Osteoblast (primary cell): ENCODE measurements at regions not wholly inside any gene's neighbourhood (a gene's known extent, or its start where the extent isn't known, plus 50 kb on each side); places are given as distances from the start of the nearest gene placed in this dataset.

Experiments used
- DNase-seq: peaks from one replicate; pipeline ENCODE4 v3.0.0; 2011; ENCODE audit warnings: low spot score, mixed read lengths; ENCODE audit not compliant: insufficient read length; ENCODE audit errors: missing footprints
- H2AFZ ChIP-seq: 2 replicates; pipeline ENCODE4 v1.6.0; 2011; ENCODE audit warnings: mild to moderate bottlenecking, low read length
- H3K27ac ChIP-seq: 2 replicates; pipeline ENCODE4 v1.5.1; 2011; ENCODE audit warnings: mild to moderate bottlenecking, low read depth, low read length, moderate library complexity
- H3K27me3 ChIP-seq: 2 replicates; pipeline ENCODE4 v1.6.0; 2012; ENCODE audit warnings: mild to moderate bottlenecking, control low read depth, inconsistent platforms, low read length, moderate library complexity; ENCODE audit not compliant: insufficient read depth
- H3K36me3 ChIP-seq: 2 replicates; pipeline ENCODE4 v1.5.1; 2011; ENCODE audit warnings: mild to moderate bottlenecking, low read length, control low read depth, moderate library complexity; ENCODE audit not compliant: insufficient read depth
- H3K4me1 ChIP-seq: 2 replicates; pipeline ENCODE4 v1.5.1; 2011; ENCODE audit warnings: mild to moderate bottlenecking, low read length, control low read depth, moderate library complexity; ENCODE audit not compliant: insufficient read depth
- H3K4me2 ChIP-seq: 2 replicates; pipeline ENCODE4 v1.6.0; 2011; ENCODE audit warnings: mild to moderate bottlenecking, low read length; ENCODE audit not compliant: insufficient read depth
- H3K4me3 ChIP-seq: fragments of 200-600 bp; sonication (generic); 3 replicates; pipeline ENCODE4 v1.5.1; 2012; ENCODE audit warnings: mild to moderate bottlenecking, low read length, inconsistent platforms; ENCODE audit not compliant: insufficient read depth
- H3K79me2 ChIP-seq: 2 replicates; pipeline ENCODE4 v1.6.0; 2012; ENCODE audit warnings: mild to moderate bottlenecking, low read length, control low read depth, inconsistent platforms; ENCODE audit not compliant: insufficient read depth
- H3K9me3 ChIP-seq: 2 replicates; pipeline ENCODE4 v1.5.1; 2011; ENCODE audit warnings: low read depth, low read length, control low read depth
- H4K20me1 ChIP-seq: 2 replicates; pipeline ENCODE4 v1.6.0; 2012; ENCODE audit warnings: mild to moderate bottlenecking, low read length, control low read depth; ENCODE audit not compliant: insufficient read depth
- TF ChIP-seq, protein P1 (sequence below): IDR thresholded peaks from 2 replicates; pipeline ENCODE4 v1.5.1; 2011; ENCODE audit warnings: mild to moderate bottlenecking, low read depth, low read length, moderate library complexity; ENCODE audit errors: extremely low read depth

- Histone ChIP-seq H3K4me2 (no peak overlapping the region), H3K36me3 (no peaks in the 10 kb centered on the region), H3K9me3 (no peaks in the 10 kb centered on the region), H3K27ac (no peak overlapping the region), H4K20me1 (no peaks in the 10 kb centered on the region), H3K4me3 (no peak overlapping the region), H3K4me1 (no peaks in the 10 kb centered on the region), H3K79me2 (no peaks in the 10 kb centered on the region), H3K27me3 (peaks cover 13% of the 10 kb centered on the region), H2AFZ (no peak overlapping the region)
- no peak for DNase-seq
- TF ChIP-seq, protein P1, sequence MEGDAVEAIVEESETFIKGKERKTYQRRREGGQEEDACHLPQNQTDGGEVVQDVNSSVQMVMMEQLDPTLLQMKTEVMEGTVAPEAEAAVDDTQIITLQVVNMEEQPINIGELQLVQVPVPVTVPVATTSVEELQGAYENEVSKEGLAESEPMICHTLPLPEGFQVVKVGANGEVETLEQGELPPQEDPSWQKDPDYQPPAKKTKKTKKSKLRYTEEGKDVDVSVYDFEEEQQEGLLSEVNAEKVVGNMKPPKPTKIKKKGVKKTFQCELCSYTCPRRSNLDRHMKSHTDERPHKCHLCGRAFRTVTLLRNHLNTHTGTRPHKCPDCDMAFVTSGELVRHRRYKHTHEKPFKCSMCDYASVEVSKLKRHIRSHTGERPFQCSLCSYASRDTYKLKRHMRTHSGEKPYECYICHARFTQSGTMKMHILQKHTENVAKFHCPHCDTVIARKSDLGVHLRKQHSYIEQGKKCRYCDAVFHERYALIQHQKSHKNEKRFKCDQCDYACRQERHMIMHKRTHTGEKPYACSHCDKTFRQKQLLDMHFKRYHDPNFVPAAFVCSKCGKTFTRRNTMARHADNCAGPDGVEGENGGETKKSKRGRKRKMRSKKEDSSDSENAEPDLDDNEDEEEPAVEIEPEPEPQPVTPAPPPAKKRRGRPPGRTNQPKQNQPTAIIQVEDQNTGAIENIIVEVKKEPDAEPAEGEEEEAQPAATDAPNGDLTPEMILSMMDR, result no peak
Measured at GRCh38 chr15:62244762-62245161, 79.7 kb upstream of the C2CD4B start.

DNA sequence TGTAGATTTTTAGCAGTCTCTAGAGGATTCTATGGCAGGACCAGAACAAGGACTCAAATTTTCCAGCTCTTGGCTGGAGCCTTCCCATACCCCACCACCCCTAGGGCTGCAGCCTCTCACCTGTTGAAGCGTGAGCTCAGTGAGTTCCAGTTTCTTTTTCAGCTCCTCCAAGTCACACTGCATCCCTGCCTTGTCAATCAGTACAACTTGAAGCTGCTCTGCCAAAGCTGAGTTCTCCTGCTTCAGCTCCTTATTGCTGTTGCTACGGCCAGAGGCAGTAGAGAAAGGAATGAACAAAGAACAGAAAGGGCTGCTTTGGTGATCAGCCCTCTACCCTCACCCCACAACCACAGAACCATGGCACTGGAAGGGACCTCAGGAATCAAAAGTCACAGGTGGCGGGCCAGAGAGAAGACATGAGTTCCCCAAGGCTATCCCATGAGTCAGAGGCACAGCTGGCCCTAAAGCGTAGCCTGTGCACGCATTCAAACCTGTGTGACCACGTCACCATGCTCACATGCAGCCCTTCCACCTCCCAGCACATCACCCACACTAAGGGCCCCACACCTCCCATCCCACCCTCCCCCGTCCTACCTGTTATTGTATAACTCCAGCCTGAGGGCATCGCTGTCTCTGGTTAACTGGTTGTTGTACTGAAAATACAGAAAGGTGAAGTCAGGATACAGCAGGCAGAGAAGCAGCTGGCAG lies 83.3 kb upstream of the C2CD4B start:
- H3K36me3 ChIP-seq, result no peaks in the 10 kb centered on the region
- H3K27ac ChIP-seq, result no peak overlapping the region
- no peak overlapping the region for H2AFZ ChIP-seq
- H3K4me1 ChIP-seq, result no peaks in the 10 kb centered on the region
- H3K27me3 ChIP-seq, result peaks cover 23% of the 10 kb centered on the region
- DNase-seq, result no peak
- H3K9me3 ChIP-seq, result no peaks in the 10 kb centered on the region
- TF ChIP-seq, protein P1, result no peak
- no peak overlapping the region for H3K4me3 ChIP-seq
- H3K4me2 ChIP-seq, result no peak overlapping the region
- H3K79me2 ChIP-seq, result no peaks in the 10 kb centered on the region
- no peaks in the 10 kb centered on the region for H4K20me1 ChIP-seq

DNA sequence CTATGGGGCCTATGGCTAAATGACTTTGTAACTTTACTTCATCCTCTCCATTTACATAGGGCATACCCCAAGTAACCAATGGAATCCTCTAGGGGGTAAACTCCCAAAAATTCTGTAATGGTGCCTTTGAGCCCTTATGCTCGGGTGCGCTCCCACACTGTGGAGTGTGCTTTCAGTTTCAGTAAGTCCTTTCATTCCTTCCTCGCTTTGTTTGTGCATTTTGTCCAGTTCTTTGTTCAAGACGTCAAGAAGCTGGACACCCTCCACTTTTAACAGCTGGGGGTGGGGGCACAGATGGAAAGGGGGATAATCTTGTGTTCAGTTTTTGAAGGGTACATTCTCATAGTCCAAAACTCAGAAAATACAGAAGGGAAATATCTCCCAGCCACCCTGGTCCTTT lies 84.4 kb upstream of the C2CD4B start:
- no peaks in the 10 kb centered on the region for H3K9me3 ChIP-seq
- no peaks in the 10 kb centered on the region for H3K36me3 ChIP-seq
- no peak overlapping the region for H3K4me3 ChIP-seq
- no peak overlapping the region for H2AFZ ChIP-seq
- H3K4me1 ChIP-seq, result no peaks in the 10 kb centered on the region
- peaks cover 23% of the 10 kb centered on the region for H3K27me3 ChIP-seq
- no peak for DNase-seq
- no peak overlapping the region for H3K4me2 ChIP-seq
- H3K79me2 ChIP-seq, result no peaks in the 10 kb centered on the region
- H4K20me1 ChIP-seq, result no peaks in the 10 kb centered on the region
- H3K27ac ChIP-seq, result no peak overlapping the region
- TF ChIP-seq, protein P1, result no peak

GRCh38 chr15:62250186-62250585 lies 85.1 kb upstream of the C2CD4B start:
- Histone ChIP-seq H3K4me2 (no peak overlapping the region), H3K79me2 (no peaks in the 10 kb centered on the region), H3K27ac (no peak overlapping the region)

More at GRCh38 chr15:62250186-62250585, 85.1 kb upstream of the C2CD4B start:
- DNase-seq, result peak; percentile 39
- H3K4me3 ChIP-seq, result no peak overlapping the region
- peaks cover 23% of the 10 kb centered on the region for H3K27me3 ChIP-seq
- no peaks in the 10 kb centered on the region for H3K36me3 ChIP-seq
- H3K9me3 ChIP-seq, result no peaks in the 10 kb centered on the region
- TF ChIP-seq, protein P1, result no peak
- H2AFZ ChIP-seq, result no peak overlapping the region
- no peaks in the 10 kb centered on the region for H4K20me1 ChIP-seq
- no peaks in the 10 kb centered on the region for H3K4me1 ChIP-seq
